WTC11 (cell line): ENCODE measurements at regions not wholly inside any gene's neighbourhood (a gene's known extent, or its start where the extent isn't known, plus 50 kb on each side); places are given as distances from the start of the nearest gene placed in this dataset.

Experiments
- ATAC-seq: fragments of 200-7000 bp; cut with Tn5 transposase; 2 replicates; pipeline ENCODE4 v1.10.0; 2021; ENCODE audit warnings: mild to moderate bottlenecking, moderate library complexity
- CTCF ChIA-PET: fragments of 300-600 bp; sonication (Branson Sonifier 250); formaldehyde crosslinking; loops from one replicate; lab custom pipeline; 2021; ENCODE audit warnings: antibody characterized with exemption; lab: Charles Lee
- POLR2A ChIA-PET: fragments of 350-600 bp; sonication (Branson Sonifier 250); formaldehyde crosslinking; loops from one replicate; lab custom pipeline; 2021; ENCODE audit warnings: antibody characterized with exemption; lab: Charles Lee
- DNase-seq: peaks from one replicate; pipeline ENCODE4 v3.0.0; 2021; ENCODE audit warnings: low spot score
- H3K27ac Mint-ChIP-seq: 2 replicates; pipeline ENCODE4 v1.8.0; 2021; ENCODE audit warnings: mixed read lengths
- H3K27me3 Mint-ChIP-seq: 2 replicates; pipeline ENCODE4 v1.8.0; 2021; ENCODE audit warnings: low read depth, mild to moderate bottlenecking, moderate library complexity, mixed read lengths
- H3K36me3 Mint-ChIP-seq: 2 replicates; pipeline ENCODE4 v1.8.0; 2021; ENCODE audit warnings: mixed read lengths
- H3K4me1 Mint-ChIP-seq: 2 replicates; pipeline ENCODE4 v1.8.0; 2022; ENCODE audit warnings: mixed read lengths
- H3K4me3 Mint-ChIP-seq: 2 replicates; pipeline ENCODE4 v1.8.0; 2021; ENCODE audit warnings: mild to moderate bottlenecking, moderate library complexity, mixed read lengths
- H3K9me3 Mint-ChIP-seq: 2 replicates; pipeline ENCODE4 v1.8.0; 2021; ENCODE audit warnings: mixed read lengths
- EMX1 ChIP-seq: fragments of 250-450 bp; sonication (Bioruptor Pico); IDR thresholded peaks from 2 replicates; pipeline ENCODE4 v1.8.0; 2021; ENCODE audit warnings: mild to moderate bottlenecking
- ESRRA ChIP-seq: sonication (generic); formaldehyde crosslinking; IDR thresholded peaks from 2 replicates; pipeline ENCODE4 v1.8.1; 2022; ENCODE audit warnings: mild to moderate bottlenecking, missing genetic modification reagents, borderline replicate concordance
- GRHL2 ChIP-seq: fragments of 250-450 bp; sonication (Bioruptor Pico); IDR thresholded peaks from 2 replicates; pipeline ENCODE4 v1.8.0; 2022; ENCODE audit warnings: mild to moderate bottlenecking, moderate library complexity; ENCODE audit not compliant: insufficient replicate concordance, severe bottlenecking
- GTF2I ChIP-seq: fragments of 250-450 bp; sonication (Bioruptor Pico); conservative IDR thresholded peaks from 2 replicates; pipeline ENCODE4 v1.4.0; 2021; ENCODE audit warnings: mild to moderate bottlenecking
- IRF2 ChIP-seq: sonication (generic); formaldehyde crosslinking; IDR thresholded peaks from 2 replicates; pipeline ENCODE4 v1.8.0; 2022; ENCODE audit warnings: low read depth, missing genetic modification reagents, borderline replicate concordance
- JUN ChIP-seq: sonication (generic); formaldehyde crosslinking; IDR thresholded peaks from 2 replicates; pipeline ENCODE4 v1.8.0; 2023; ENCODE audit warnings: mild to moderate bottlenecking, missing genetic modification reagents
- KAT7 ChIP-seq: sonication (generic); formaldehyde crosslinking; IDR thresholded peaks from 2 replicates; pipeline ENCODE4 v1.8.1; 2023; ENCODE audit warnings: missing genetic modification reagents, mild to moderate bottlenecking, borderline replicate concordance
- MYBL2 ChIP-seq: sonication (generic); formaldehyde crosslinking; IDR thresholded peaks from 2 replicates; pipeline ENCODE4 v1.8.1; 2023; ENCODE audit warnings: mild to moderate bottlenecking, moderate library complexity, missing genetic modification reagents
- NFATC4 ChIP-seq: fragments of 250-450 bp; sonication (Bioruptor Pico); IDR thresholded peaks from 2 replicates; pipeline ENCODE4 v1.9.0; 2021; ENCODE audit warnings: mild to moderate bottlenecking
- NR1H2 ChIP-seq: sonication (generic); formaldehyde crosslinking; IDR thresholded peaks from 2 replicates; pipeline ENCODE4 v1.9.0; 2021; ENCODE audit warnings: mild to moderate bottlenecking, moderate library complexity, missing genetic modification reagents
- RORB ChIP-seq: fragments of 250-450 bp; sonication (Bioruptor Pico); IDR thresholded peaks from 2 replicates; pipeline ENCODE4 v1.9.0; 2021; ENCODE audit warnings: mild to moderate bottlenecking
- SOX15 ChIP-seq: fragments of 250-450 bp; sonication (Bioruptor Pico); IDR thresholded peaks from 2 replicates; pipeline ENCODE4 v1.9.0; 2021; ENCODE audit warnings: mild to moderate bottlenecking
- TCF7 ChIP-seq: sonication (generic); formaldehyde crosslinking; IDR thresholded peaks from 2 replicates; pipeline ENCODE4 v1.8.0; 2022; ENCODE audit warnings: mild to moderate bottlenecking, low read depth, missing genetic modification reagents, moderate library complexity
- TEAD4 ChIP-seq: sonication (generic); formaldehyde crosslinking; IDR thresholded peaks from 2 replicates; pipeline ENCODE4 v1.8.0; 2022; ENCODE audit warnings: mild to moderate bottlenecking, missing genetic modification reagents
- TP53 ChIP-seq: sonication (generic); formaldehyde crosslinking; IDR thresholded peaks from 2 replicates; pipeline ENCODE4 v1.8.1; 2023; ENCODE audit warnings: mild to moderate bottlenecking, missing genetic modification reagents
- ZNF263 ChIP-seq: sonication (generic); formaldehyde crosslinking; IDR thresholded peaks from 2 replicates; pipeline ENCODE4 v1.8.1; 2022; ENCODE audit warnings: low read depth, mild to moderate bottlenecking, moderate library complexity, missing genetic modification reagents
- ZNF423 ChIP-seq: fragments of 250-450 bp; sonication (Bioruptor Pico); IDR thresholded peaks from 2 replicates; pipeline ENCODE4 v2.1.2; 2022; ENCODE audit warnings: mild to moderate bottlenecking, moderate library complexity
- ZNF671 ChIP-seq: fragments of 250-450 bp; sonication (Bioruptor Pico); IDR thresholded peaks from 2 replicates; pipeline ENCODE4 v1.8.0; 2021; ENCODE audit warnings: mild to moderate bottlenecking
- TF ChIP-seq, protein P1 (sequence below): sonication (generic); formaldehyde crosslinking; IDR thresholded peaks from 2 replicates; pipeline ENCODE4 v1.8.1; 2023; ENCODE audit warnings: mild to moderate bottlenecking, missing genetic modification reagents, borderline replicate concordance
- TF ChIP-seq, protein P2 (sequence below): sonication (generic); formaldehyde crosslinking; IDR thresholded peaks from 2 replicates; pipeline ENCODE4 v1.8.1; 2022; ENCODE audit warnings: missing genetic modification reagents, borderline replicate concordance
- TF ChIP-seq, protein P3 (sequence below): sonication (generic); formaldehyde crosslinking; IDR thresholded peaks from 2 replicates; pipeline ENCODE4 v1.8.1; 2023; ENCODE audit warnings: mild to moderate bottlenecking, missing genetic modification reagents
- TF ChIP-seq, protein P4 (sequence below): fragments of 200-600 bp; IDR thresholded peaks from 2 replicates; pipeline ENCODE4 v1.8.0; 2022; ENCODE audit warnings: antibody characterized with exemption
- TF ChIP-seq, protein P5 (sequence below): fragments of 250-450 bp; sonication (Bioruptor Pico); conservative IDR thresholded peaks from 2 replicates; pipeline ENCODE4 v1.9.0; 2021; ENCODE audit warnings: mild to moderate bottlenecking
- TF ChIP-seq, protein P6 (sequence below): sonication (generic); formaldehyde crosslinking; IDR thresholded peaks from 2 replicates; pipeline ENCODE4 v1.8.1; 2022; ENCODE audit warnings: low read depth, mild to moderate bottlenecking, moderate library complexity, missing genetic modification reagents, borderline replicate concordance
- TF ChIP-seq, protein P7 (sequence below): fragments of 250-450 bp; sonication (Bioruptor Pico); IDR thresholded peaks from 2 replicates; pipeline ENCODE4 v1.9.0; 2021; ENCODE audit warnings: mild to moderate bottlenecking

DNA sequence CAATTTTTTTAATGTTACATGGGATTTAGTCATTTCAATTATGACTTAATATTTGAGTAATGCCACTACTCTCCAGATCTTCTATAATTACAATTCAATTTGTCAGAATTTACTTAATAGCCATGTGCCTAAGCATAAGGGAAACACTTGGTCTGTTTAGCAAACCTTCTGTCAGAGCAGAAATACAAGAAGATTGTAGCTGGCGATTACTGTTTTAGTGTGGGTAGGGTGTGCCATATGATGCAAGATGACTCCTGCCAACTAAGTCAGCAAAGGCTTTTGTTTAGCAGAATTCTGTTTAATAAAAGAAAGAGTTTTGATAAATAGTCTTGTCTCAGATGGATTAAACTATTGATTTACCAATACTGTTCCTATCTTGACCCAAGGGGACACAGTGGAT is 455.4 kb downstream of the RNF144B start (continued):
- TF ChIP-seq EMX1 (CRISPR knock-in tag) (no peak), RORB (CRISPR knock-in tag) (no peak), ESRRA (CRISPR knock-in tag) (no peak), IRF2 (CRISPR knock-in tag) (no peak), TP53 (no peak), MYBL2 (CRISPR knock-in tag) (no peak), ZNF671 (no peak), GRHL2 (CRISPR knock-in tag) (no peak)
- TF ChIP-seq, protein P1, sequence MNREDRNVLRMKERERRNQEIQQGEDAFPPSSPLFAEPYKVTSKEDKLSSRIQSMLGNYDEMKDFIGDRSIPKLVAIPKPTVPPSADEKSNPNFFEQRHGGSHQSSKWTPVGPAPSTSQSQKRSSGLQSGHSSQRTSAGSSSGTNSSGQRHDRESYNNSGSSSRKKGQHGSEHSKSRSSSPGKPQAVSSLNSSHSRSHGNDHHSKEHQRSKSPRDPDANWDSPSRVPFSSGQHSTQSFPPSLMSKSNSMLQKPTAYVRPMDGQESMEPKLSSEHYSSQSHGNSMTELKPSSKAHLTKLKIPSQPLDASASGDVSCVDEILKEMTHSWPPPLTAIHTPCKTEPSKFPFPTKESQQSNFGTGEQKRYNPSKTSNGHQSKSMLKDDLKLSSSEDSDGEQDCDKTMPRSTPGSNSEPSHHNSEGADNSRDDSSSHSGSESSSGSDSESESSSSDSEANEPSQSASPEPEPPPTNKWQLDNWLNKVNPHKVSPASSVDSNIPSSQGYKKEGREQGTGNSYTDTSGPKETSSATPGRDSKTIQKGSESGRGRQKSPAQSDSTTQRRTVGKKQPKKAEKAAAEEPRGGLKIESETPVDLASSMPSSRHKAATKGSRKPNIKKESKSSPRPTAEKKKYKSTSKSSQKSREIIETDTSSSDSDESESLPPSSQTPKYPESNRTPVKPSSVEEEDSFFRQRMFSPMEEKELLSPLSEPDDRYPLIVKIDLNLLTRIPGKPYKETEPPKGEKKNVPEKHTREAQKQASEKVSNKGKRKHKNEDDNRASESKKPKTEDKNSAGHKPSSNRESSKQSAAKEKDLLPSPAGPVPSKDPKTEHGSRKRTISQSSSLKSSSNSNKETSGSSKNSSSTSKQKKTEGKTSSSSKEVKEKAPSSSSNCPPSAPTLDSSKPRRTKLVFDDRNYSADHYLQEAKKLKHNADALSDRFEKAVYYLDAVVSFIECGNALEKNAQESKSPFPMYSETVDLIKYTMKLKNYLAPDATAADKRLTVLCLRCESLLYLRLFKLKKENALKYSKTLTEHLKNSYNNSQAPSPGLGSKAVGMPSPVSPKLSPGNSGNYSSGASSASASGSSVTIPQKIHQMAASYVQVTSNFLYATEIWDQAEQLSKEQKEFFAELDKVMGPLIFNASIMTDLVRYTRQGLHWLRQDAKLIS (CRISPR knock-in tag), result no peak
- TF ChIP-seq, all 79 proteins: peak for 0

DNA sequence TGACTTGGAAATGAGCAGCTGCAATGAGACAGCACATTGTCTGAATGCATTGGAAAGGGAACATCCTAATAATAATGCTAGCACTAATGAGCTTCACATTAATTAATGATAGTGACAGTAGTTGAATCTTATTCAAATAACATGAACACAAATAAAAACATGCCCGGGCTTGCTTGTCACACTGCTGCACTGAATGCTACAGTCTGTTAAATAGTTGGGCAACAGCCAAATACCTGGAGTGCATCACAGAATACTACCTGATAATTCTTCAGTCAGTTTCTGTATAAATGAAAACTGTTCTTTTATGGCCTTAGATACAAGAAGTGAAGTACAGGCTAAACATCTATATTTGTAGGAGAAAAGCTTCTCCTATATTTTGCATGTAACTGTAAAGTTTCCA is 458.7 kb downstream of the RNF144B start:
- Mint-ChIP-seq H3K27ac (no peak overlapping the region), H3K9me3 (no peaks in the 10 kb centered on the region)
- TF ChIP-seq, protein P2, sequence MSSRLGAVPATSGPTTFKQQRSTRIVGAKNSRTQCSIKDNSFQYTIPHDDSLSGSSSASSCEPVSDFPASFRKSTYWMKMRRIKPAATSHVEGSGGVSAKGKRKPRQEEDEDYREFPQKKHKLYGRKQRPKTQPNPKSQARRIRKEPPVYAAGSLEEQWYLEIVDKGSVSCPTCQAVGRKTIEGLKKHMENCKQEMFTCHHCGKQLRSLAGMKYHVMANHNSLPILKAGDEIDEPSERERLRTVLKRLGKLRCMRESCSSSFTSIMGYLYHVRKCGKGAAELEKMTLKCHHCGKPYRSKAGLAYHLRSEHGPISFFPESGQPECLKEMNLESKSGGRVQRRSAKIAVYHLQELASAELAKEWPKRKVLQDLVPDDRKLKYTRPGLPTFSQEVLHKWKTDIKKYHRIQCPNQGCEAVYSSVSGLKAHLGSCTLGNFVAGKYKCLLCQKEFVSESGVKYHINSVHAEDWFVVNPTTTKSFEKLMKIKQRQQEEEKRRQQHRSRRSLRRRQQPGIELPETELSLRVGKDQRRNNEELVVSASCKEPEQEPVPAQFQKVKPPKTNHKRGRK (CRISPR knock-in tag), result no peak
- no peak for TF ChIP-seq JUN (CRISPR knock-in tag)
- TF ChIP-seq GTF2I (CRISPR knock-in tag), result no peak
- TF ChIP-seq, protein P3, sequence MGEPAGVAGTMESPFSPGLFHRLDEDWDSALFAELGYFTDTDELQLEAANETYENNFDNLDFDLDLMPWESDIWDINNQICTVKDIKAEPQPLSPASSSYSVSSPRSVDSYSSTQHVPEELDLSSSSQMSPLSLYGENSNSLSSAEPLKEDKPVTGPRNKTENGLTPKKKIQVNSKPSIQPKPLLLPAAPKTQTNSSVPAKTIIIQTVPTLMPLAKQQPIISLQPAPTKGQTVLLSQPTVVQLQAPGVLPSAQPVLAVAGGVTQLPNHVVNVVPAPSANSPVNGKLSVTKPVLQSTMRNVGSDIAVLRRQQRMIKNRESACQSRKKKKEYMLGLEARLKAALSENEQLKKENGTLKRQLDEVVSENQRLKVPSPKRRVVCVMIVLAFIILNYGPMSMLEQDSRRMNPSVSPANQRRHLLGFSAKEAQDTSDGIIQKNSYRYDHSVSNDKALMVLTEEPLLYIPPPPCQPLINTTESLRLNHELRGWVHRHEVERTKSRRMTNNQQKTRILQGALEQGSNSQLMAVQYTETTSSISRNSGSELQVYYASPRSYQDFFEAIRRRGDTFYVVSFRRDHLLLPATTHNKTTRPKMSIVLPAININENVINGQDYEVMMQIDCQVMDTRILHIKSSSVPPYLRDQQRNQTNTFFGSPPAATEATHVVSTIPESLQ (CRISPR knock-in tag), result no peak
- TF ChIP-seq RORB (CRISPR knock-in tag), result no peak
- TF ChIP-seq, protein P4, sequence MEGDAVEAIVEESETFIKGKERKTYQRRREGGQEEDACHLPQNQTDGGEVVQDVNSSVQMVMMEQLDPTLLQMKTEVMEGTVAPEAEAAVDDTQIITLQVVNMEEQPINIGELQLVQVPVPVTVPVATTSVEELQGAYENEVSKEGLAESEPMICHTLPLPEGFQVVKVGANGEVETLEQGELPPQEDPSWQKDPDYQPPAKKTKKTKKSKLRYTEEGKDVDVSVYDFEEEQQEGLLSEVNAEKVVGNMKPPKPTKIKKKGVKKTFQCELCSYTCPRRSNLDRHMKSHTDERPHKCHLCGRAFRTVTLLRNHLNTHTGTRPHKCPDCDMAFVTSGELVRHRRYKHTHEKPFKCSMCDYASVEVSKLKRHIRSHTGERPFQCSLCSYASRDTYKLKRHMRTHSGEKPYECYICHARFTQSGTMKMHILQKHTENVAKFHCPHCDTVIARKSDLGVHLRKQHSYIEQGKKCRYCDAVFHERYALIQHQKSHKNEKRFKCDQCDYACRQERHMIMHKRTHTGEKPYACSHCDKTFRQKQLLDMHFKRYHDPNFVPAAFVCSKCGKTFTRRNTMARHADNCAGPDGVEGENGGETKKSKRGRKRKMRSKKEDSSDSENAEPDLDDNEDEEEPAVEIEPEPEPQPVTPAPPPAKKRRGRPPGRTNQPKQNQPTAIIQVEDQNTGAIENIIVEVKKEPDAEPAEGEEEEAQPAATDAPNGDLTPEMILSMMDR, result no peak
- TF ChIP-seq NR1H2, result no peak
- TF ChIP-seq TCF7 (CRISPR knock-in tag), result no peak
- TF ChIP-seq ZNF423 (CRISPR knock-in tag), result no peak
- TF ChIP-seq, protein P5, sequence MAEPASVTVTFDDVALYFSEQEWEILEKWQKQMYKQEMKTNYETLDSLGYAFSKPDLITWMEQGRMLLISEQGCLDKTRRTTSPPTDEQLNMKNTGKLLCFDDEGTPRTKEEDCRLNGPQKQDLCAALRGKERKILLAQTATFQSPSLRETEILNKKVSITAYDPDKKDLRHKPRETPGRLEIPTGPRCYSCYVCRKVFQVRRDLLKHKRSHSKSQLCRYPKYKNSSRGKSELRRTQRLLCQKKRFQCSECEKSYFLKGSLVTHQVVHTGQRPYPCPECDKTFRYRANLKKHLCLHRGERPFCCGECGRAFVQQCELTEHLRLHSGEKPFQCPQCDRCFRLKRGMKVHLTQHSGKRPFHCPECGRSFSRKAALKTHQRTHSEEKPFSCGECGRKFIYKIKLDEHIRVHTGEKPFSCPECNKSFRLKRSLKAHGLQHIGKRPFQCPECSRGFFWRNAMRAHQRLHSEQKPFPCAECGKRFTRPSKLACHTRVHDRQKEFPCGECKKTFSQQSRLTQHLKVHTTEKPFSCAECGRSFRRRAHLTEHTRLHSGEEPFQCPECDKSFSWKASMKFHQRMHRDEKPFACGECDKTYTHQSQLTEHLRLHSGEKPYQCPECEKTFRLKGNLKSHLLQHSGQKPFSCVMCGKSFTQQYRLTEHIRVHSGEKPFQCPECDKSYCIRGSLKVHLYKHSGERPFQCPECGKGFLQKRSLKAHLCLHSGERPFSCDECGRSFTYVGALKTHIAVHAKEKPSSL (CRISPR knock-in tag), result no peak
- TF ChIP-seq, protein P6, sequence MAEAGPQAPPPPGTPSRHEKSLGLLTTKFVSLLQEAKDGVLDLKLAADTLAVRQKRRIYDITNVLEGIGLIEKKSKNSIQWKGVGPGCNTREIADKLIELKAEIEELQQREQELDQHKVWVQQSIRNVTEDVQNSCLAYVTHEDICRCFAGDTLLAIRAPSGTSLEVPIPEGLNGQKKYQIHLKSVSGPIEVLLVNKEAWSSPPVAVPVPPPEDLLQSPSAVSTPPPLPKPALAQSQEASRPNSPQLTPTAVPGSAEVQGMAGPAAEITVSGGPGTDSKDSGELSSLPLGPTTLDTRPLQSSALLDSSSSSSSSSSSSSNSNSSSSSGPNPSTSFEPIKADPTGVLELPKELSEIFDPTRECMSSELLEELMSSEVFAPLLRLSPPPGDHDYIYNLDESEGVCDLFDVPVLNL (CRISPR knock-in tag), result no peak
- no peak for TF ChIP-seq SOX15 (CRISPR knock-in tag)
- no peak for TF ChIP-seq KAT7 (CRISPR knock-in tag)
- TF ChIP-seq, protein P7, sequence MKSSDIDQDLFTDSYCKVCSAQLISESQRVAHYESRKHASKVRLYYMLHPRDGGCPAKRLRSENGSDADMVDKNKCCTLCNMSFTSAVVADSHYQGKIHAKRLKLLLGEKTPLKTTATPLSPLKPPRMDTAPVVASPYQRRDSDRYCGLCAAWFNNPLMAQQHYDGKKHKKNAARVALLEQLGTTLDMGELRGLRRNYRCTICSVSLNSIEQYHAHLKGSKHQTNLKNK, result no peak
- TF ChIP-seq NFATC4 (CRISPR knock-in tag), result no peak
- no peak for TF ChIP-seq ZNF671
- TF ChIP-seq ZNF263 (CRISPR knock-in tag), result no peak
- no peak for TF ChIP-seq TEAD4 (CRISPR knock-in tag)

More for the DNA sequence above, 458.7 kb downstream of the RNF144B start:
- Mint-ChIP-seq H3K4me3 (no peak overlapping the region), H3K36me3 (no peaks in the 10 kb centered on the region), H3K4me1 (0 out of 2 replicates have a peak, but pooled peaks cover 3% of the 10 kb centered on the region), H3K27me3 (no peaks in the 10 kb centered on the region)
- POLR2A ChIA-PET, result no interaction called here
- ATAC-seq (no peak), DNase-seq (no peak)
- CTCF ChIA-PET, result no interaction called here
